ENCODE measurements at regions not wholly inside any gene's neighbourhood (a gene's known extent, or its start where the extent isn't known, plus 50 kb on each side); places are given as distances from the start of the nearest gene placed in this dataset.

- no peak for DNase-seq
Observed at GRCh38 chr14:101110729-101111619, 207.5 kb upstream of the RTL1 start.

- no peak for DNase-seq
Observed at GRCh38 chr14:101111620-101112290, 208.2 kb upstream of the RTL1 start.

DNA sequence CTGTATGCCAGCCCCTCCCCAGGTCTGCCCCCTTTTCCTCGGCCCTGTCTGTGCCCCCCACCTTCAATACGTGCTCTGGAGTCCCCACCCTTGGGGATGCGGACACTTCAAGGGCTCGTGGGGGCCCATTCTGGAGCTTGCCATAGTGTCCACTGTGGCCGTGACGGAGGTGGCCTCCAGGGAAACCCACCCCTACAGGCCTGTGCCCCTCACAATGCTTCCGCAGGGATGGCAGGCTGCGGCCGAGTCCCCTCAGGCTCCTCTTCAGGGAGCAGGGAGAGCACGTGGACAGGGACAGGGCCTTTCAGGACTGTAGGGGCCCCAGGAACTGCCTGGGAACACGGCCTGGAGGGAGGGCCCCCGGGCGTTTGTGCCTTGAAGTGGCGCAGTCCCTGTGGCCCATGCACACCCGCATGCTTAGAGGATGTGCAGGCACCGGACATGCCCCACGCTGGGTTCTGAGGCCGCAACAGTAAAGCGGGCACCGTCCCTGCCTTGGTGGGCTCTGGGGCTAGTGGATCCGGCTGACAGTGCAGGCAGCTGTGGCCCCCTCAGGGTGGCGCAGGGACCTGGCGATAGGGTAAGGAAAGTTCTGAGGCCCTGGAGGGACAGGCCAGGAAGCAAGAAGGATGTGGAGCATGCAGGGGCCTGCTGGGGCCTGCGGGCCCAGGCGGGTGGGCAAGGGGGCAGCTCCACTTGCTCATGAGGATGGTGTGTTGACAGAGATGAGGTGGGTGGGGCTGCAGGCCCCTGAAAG lies 209.0 kb upstream of the RTL1 start:
- no peak for DNase-seq

DNA sequence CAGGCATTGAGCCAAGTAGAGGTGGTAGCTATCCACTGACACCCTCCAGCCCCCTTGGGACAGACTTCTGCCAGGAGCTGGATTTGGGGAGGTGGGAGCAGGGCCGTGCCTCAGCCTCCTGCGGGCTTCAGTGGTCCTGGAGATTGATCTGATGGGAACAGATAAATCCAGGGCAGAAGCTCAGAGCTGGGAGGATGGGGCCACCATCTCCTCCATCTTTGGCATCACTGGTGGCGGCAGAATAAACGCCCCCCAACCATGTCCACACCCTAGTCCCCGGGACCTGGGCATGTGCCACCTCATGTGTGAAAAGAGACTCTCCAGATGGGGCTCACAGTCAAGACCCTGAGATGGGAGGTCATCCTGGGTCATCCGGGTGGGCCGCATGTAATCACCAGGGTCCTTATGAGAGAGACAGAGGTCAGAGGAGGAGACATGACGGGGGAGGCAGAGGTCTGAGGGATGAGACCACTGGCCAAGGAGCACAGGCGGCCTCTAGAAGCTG lies 209.6 kb upstream of the RTL1 start:
- DNase-seq = no peak

DNA sequence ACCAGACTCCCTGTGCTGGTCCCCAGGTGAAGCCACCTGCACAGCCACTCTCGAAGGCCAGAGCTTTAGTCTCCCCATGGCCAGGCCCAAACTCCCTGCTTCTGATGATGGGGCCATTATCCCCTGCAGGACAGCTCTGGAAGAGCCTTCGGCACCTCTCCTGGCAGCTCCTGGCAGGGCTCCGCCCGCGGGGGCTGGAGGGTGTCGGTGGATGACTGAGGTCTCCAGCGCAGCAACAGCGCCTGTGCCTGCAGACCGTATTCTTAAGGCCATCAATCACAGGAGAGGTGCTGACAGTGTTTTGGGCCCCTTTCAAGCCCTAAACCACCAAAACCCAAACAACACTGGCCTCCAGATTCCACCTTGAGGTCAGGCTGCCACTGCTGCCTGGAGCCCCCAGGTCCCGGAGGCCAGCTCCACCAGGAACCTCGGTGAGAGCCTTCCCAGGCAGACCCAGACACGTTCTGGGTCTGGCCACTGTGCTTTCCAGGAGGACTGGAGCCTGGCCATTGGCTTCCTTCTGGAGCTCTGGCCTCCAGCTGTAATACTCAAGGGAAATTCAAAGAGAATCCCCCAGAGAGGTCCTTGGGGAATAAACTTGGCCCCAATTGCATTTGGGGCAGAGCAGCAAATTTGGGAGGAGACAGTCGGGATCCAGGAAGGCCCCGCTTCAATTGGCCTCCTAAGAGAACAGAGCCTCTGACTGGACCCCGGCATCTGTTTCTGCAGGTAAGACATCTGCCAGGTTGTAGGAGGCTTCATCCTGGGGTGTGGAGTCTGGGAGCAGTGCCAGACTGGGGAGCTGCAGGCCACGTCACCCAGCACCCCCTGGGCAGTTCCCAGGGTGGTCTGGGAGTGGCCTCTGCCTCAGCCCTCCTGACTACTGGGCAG lies 210.6 kb upstream of the RTL1 start:
- DNase-seq = no peak

DNA sequence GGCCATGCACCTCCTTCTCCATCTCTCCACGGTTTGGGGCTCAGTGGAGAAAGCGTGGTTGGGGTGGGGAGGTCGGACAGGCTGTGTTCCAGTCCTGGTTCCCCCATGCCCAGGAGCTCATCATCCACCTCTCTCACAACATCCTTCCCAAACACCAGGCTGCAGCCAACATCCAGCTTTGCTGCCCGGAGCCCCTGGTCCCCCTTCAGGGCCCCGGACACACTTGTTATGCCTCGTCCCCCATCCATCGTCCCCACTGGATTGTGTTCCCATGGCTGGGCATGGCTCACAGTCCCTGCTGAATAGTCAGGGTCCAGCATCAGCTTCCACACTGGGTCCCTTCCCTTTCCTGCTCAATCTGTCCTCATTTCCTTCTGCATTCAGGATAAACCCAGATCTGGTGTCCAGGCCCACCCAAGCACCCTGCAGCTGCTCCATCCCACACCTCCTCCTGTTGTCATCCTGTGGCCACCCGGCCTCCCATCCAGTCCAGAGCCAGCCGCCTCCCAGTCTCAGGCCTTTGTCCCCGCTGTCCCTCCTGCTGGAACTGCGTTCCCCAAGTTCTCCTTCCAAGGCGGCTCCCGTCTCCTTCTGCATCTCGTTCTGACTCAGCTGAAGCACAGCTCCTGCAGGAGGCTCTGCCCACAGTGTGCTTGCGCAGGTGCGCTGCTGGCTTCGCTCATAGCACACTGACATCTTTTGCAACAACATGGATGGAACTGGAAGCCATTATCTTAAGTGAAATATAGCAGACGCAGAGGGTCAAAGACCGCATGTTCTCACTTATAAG lies 211.4 kb upstream of the RTL1 start:
- DNase-seq = no peak

DNA sequence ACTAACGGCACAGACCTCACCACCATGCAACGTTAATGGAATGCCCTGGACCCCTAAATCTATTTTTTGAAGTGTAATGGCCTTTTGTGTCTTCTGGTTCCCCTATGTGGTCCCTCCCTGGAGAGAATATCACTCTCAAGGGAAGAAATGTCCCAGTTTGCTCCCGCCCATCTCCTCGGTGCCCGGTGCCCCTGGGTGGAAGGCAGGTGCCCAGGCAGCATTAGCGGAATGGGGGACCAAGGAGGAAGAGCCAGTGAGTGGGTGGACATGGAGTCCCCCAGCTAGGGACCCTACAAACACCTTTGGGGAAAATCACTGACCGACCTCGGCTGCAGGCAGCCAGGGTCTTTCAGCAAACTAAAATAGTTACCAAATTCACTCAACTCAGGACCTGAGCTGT lies 212.1 kb upstream of the RTL1 start:
- DNase-seq = no peak

- DNase-seq = no peak
Observed at GRCh38 chr14:101116065-101116464, 212.5 kb upstream of the RTL1 start.

DNA sequence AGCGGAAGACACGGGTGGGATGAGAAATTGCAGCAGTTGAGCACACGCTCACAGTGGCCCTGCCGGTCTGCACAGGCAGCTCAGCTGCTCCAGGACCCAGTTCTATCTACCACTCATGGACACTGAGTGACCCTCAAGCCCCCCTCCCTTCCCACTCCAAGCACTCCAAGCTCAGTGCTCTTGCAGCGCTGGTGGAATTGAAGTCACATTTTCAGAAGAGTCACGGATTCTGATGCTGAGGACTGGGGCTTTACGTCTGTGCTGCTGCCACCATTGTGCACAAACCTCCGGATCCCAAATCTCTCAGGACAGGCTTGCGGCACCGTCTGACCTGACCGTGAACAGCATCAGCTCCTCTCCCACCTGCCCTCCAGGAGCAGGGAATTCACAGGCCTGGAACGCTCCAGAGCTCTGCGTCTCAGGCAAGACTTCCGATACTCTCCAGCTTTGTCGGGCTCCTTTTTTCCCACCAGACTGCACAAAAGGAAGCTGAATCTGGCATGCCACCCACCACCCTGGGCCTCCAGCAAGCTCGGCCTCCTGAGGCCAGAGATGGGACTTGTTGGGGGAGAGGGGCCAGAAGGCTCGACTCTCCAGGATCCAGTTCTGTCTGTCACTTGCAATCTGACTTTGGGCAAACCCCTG lies 213.1 kb upstream of the RTL1 start:
- DNase-seq = no peak

DNA sequence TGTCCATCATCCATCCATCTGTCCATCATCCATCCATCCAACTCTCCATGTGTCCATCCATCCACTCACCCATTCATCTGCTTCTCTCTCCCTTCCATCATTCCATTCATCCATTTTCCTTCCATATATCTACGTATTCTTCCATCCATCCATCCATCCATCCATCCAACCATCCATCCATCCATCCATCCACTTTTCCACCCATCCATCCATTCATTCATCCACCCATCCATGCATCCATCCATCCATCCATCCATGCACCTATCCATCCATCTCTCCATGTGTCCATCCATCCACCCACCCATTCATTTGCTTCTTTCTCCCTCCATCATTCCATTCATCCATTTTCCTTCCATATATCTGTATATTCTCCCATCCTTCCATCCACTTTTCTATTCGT lies 214.0 kb upstream of the RTL1 start:
- no peak for DNase-seq

DNA sequence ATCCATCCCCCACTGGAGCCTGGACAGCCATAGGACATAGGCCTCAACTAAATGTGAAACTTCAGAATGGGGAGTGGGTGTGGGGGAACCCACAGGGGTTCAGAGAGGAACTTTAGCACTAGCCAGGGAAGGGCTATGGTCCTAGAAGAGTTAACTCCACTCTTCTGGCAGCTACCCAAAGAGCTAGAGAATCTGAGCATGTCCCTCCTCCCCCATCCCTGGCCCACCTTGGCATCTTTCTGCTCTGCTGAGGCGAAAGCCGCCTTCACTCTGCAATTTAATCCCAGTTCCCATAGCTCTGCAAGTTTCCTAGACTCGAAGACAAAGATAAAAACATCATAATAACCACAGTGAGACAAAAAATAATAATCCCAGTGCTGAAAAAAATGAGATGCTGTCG lies 214.7 kb upstream of the RTL1 start:
- DNase-seq = no peak

DNA sequence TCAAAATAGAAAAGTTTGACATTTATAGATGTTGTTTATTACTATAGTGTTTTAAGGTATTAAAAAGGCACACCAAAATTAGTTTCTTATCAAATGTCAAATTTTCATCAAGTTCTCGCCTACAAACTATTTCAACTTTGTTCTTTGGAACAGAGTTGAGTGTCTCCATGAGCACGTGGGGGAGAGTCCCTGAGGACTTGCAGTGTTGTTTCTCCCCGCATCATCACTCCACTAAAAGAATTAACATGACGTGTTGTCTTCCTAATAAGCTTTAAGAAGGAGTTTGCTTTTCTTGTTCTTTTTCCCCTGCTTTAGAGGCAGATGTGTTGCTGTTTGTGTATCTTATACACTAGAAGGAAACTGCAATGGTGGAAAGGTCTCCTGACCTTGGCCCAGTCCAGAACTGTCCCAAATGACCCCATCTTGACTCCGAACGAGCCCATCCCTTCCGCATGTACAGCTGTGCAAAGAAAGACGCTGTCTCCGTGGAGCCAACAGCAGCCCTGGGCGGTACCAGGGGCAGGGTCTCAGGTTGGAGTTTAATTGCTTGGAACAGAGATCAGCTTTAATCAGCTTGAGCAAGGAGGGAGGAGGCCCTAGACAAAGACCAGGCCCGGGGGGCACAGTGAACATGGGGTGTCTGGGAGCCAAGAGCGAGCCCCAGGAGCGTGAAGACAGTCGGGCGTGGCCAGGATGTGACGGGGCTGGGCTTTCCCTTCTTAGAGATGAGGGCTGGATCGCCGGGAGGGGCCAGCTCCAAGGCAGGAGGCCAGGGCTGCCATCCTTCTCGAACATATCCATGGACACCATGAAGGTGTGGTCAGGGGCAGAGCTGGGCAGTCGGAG lies 215.4 kb upstream of the RTL1 start:
- no peak for DNase-seq

GRCh38 chr14:101119830-101120571 lies 216.5 kb upstream of the RTL1 start:
- DNase-seq = no peak

DNA sequence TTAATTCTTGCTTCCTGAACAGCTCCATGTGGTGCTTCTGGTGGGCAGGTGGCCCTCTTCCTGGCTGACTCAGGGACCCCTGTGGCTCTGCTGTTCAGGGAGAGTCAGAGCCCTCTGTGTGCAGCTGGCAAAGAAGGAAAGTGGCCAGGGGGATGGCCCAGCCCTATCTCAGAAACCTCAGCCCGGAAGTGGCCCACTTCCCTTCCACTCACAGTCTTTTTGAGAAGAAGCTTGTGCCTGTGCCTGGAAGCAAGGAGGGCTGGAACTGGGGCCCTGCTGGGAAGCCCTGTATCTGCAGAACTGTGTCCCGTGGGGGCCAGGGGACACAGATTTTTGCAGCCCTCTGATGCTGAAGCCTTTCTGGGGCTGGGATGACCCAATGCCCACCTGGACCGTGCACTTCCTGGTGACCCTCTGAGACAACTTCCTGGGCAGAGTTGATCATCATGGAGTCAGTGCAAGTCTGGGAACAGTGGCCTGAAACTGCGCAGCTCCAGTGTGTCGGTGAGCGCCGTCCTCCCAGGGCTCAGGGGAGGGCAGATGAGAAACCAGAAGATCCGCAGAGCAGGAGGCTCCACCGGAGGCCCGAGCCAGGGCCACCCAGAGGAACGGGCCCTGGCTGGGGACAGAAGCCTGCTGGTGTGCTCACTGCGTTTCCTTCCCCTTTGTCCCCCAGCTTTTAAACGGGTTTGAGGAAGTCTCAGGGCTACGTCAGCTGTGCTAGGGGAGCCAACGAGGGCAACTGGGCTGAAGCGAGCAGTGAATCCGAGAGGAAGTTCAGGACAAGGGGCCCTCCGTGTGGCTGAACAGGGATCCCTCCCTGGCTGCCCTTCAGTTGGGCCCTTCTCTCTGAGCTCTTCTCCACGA lies 217.4 kb upstream of the RTL1 start:
- no peak for DNase-seq

DNA sequence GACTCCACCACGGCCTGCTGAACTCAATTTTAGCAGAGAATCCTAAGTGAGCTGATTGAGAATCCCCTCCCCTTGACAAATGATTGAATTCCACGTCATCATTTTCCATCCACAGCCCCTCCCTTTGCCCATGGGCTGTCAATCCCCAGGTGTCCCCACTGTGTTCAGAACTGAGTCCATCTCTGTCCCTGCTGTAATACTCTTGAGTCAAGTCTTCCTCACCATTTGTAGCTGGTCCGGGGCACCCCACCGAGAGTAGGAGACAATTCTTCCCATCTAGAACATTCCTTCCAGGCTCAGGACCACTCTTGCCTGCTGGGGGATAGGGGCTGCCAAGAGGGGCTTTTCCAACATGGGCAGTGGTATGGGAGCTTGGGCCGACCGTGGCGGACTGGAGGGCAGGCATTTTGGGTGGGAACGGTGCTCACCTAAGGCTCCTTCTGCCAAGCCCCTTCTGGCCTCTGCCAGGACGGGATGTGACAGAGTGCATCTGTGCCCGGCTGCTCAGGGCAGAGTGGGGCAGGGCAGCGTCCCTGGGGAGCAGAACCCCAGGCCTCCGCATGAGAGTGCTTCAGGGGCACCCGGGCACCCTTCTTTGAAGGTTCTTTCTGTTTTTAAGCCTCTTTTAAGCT lies 218.1 kb upstream of the RTL1 start:
- no peak for DNase-seq

DNA sequence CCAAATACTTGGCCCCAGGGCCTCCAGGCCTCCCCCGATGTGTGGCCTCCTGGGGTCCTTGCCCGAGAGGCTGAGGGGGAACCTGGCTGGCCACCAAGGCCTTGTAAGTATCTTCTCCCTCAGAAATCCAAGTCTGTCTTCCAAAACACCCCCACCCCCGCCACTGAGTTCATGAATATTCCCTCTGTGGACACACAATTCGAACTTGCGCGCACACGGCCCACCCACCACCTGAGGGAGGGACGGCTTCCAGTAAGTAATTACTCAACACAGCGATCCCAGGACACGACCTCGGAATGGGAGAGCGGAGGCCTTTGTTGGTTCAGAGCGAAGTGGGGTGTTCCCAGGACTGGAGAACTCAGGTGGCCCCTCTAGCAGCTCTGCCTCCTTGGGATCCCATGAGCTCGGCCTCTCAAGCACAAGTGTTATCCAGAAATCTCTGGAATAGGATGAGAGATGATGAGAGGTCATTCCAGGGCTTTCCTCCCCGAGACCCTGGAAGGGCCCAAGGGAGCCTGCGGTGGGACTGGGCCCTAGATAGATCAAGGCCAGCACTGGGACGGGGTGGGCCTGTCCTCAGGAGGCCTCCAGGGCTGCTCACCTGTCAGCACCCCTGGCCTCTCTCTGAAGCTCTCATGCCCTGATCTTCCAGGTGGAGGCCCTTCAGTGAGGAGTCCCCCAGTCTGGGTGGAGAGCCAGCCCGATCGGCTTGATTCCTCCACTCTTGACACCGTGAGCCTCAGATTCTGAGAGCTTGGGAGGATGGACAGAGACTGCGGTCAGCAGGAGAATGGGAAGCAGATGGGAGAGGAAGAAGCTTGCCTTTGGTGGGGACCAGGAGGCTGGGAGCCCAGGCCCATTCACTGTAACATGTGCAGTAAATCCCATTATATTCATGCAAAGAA lies 219.0 kb upstream of the RTL1 start:
- no peak for DNase-seq
